SU-DHL-6 (cell line): ENCODE measurements at regions not wholly inside any gene's neighbourhood (a gene's known extent, or its start where the extent isn't known, plus 50 kb on each side); places are given as distances from the start of the nearest gene placed in this dataset.

Experiments
- EZH2phosphoT487 ChIP-seq: fragments of 200-600 bp; sonication (generic), shearing (Covaris generic); conservative IDR thresholded peaks from 2 replicates; pipeline ENCODE4 v1.6.1; 2018; ENCODE audit warnings: mild to moderate bottlenecking, antibody characterized with exemption, low read length, moderate library complexity, mixed read lengths
- TF ChIP-seq, protein P1 (sequence below): fragments of 200-600 bp; sonication (generic); IDR thresholded peaks from one replicate; pipeline ENCODE4 v1.5.1; 2017; ENCODE audit warnings: antibody characterized with exemption, mild to moderate bottlenecking, low read length, moderate library complexity; ENCODE audit not compliant: insufficient read depth, poor library complexity, severe bottlenecking

GRCh38 chr2:67500541-67500940 lies 103.4 kb downstream of the ETAA1 start:
- TF ChIP-seq, protein P1, sequence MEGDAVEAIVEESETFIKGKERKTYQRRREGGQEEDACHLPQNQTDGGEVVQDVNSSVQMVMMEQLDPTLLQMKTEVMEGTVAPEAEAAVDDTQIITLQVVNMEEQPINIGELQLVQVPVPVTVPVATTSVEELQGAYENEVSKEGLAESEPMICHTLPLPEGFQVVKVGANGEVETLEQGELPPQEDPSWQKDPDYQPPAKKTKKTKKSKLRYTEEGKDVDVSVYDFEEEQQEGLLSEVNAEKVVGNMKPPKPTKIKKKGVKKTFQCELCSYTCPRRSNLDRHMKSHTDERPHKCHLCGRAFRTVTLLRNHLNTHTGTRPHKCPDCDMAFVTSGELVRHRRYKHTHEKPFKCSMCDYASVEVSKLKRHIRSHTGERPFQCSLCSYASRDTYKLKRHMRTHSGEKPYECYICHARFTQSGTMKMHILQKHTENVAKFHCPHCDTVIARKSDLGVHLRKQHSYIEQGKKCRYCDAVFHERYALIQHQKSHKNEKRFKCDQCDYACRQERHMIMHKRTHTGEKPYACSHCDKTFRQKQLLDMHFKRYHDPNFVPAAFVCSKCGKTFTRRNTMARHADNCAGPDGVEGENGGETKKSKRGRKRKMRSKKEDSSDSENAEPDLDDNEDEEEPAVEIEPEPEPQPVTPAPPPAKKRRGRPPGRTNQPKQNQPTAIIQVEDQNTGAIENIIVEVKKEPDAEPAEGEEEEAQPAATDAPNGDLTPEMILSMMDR: no peak
- no peak for TF ChIP-seq EZH2phosphoT487
